H9 (cell line): ENCODE measurements at regions not wholly inside any gene's neighbourhood (a gene's known extent, or its start where the extent isn't known, plus 50 kb on each side); places are given as distances from the start of the nearest gene placed in this dataset.

Experiments used
- DNase-seq: peaks from one replicate; pipeline ENCODE4 v3.0.0-alpha.2; 2017
- H2AFZ ChIP-seq: one replicate; pipeline ENCODE4 v1.6.1; 2013; ENCODE audit warnings: mild to moderate bottlenecking, low read length, control low read depth, moderate library complexity
- H2AK5ac ChIP-seq: 2 replicates; pipeline ENCODE4 v1.6.1; 2013; ENCODE audit warnings: low read length, control low read depth, mixed read lengths; ENCODE audit not compliant: insufficient read length
- H2BK120ac ChIP-seq: one replicate; pipeline ENCODE4 v1.6.1; 2013; ENCODE audit warnings: low read depth, mild to moderate bottlenecking, low read length, control low read depth, inconsistent platforms; ENCODE audit not compliant: poor library complexity, severe bottlenecking
- H2BK12ac ChIP-seq: 2 replicates; pipeline ENCODE4 v1.6.1; 2013; ENCODE audit warnings: low read length, control low read depth, mixed read lengths, low read depth; ENCODE audit not compliant: insufficient read length
- H2BK15ac ChIP-seq: 2 replicates; pipeline ENCODE4 v1.6.1; 2013; ENCODE audit warnings: low read depth, low read length, control low read depth
- H2BK20ac ChIP-seq: one replicate; pipeline ENCODE4 v1.6.1; 2013; ENCODE audit warnings: low read depth, mild to moderate bottlenecking, low read length, control low read depth, inconsistent platforms; ENCODE audit not compliant: poor library complexity, severe bottlenecking
- H2BK5ac ChIP-seq: 2 replicates; pipeline ENCODE4 v1.6.1; 2013; ENCODE audit warnings: low read length, control low read depth, mixed read lengths; ENCODE audit not compliant: insufficient read length
- H3K14ac ChIP-seq: 2 replicates; pipeline ENCODE4 v1.6.1; 2013; ENCODE audit warnings: low read length, control low read depth; ENCODE audit not compliant: insufficient read depth
- H3K18ac ChIP-seq: 2 replicates; pipeline ENCODE4 v1.6.1; 2013; ENCODE audit warnings: low read depth, mild to moderate bottlenecking, mixed read lengths, low read length, control low read depth; ENCODE audit not compliant: insufficient read length
- H3K23ac ChIP-seq: 2 replicates; pipeline ENCODE4 v1.6.1; 2013; ENCODE audit warnings: low read length, control low read depth, mixed read lengths, low read depth; ENCODE audit not compliant: insufficient read length
- H3K23me2 ChIP-seq: 2 replicates; pipeline ENCODE4 v1.6.1; 2013; ENCODE audit warnings: low read depth, mild to moderate bottlenecking, mixed read lengths, low read length, control low read depth; ENCODE audit not compliant: insufficient read length, poor library complexity, severe bottlenecking
- H3K27ac ChIP-seq: 2 replicates; pipeline ENCODE4 v1.5.1; 2013; ENCODE audit warnings: low read length, control low read depth, mixed read lengths, low read depth; ENCODE audit not compliant: insufficient read length
- H3K27me3 ChIP-seq: 2 replicates; pipeline ENCODE4 v1.6.1; 2013; ENCODE audit warnings: low read length, control low read depth, inconsistent platforms; ENCODE audit not compliant: insufficient read depth
- H3K4ac ChIP-seq: 2 replicates; pipeline ENCODE4 v1.6.1; 2013; ENCODE audit warnings: low read depth, mild to moderate bottlenecking, control low read depth, inconsistent platforms, low read length, moderate library complexity
- H3K4me1 ChIP-seq: 2 replicates; pipeline ENCODE4 v1.6.1; 2013; ENCODE audit warnings: low read length, control low read depth, inconsistent platforms; ENCODE audit not compliant: insufficient read depth
- H3K4me2 ChIP-seq: 2 replicates; pipeline ENCODE4 v1.6.1; 2013; ENCODE audit warnings: low read length, control low read depth, mixed read lengths; ENCODE audit not compliant: insufficient read length, insufficient read depth
- H3K56ac ChIP-seq: 2 replicates; pipeline ENCODE4 v1.6.1; 2013; ENCODE audit warnings: low read depth, mild to moderate bottlenecking, mixed read lengths, low read length, control low read depth; ENCODE audit not compliant: insufficient read length
- H3K79me1 ChIP-seq: 2 replicates; pipeline ENCODE4 v1.6.1; 2013; ENCODE audit warnings: low read depth, mild to moderate bottlenecking, moderate library complexity, low read length, control low read depth, inconsistent platforms; ENCODE audit not compliant: insufficient read depth, poor library complexity, severe bottlenecking
- H3K79me2 ChIP-seq: 2 replicates; pipeline ENCODE4 v1.6.1; 2013; ENCODE audit warnings: low read length, control low read depth, inconsistent platforms; ENCODE audit not compliant: insufficient read depth
- H3K9ac ChIP-seq: 2 replicates; pipeline ENCODE4 v1.6.1; 2013; ENCODE audit warnings: low read length, control low read depth, mixed read lengths; ENCODE audit not compliant: insufficient read length; ENCODE audit errors: extremely low read depth
- H3K9me3 ChIP-seq: one replicate; pipeline ENCODE4 v1.6.1; 2013; ENCODE audit warnings: low read depth, low read length, inconsistent platforms; ENCODE audit not compliant: control insufficient read depth
- H3T11ph ChIP-seq: one replicate; pipeline ENCODE4 v1.6.1; 2013; ENCODE audit warnings: mild to moderate bottlenecking, low read length, control low read depth, inconsistent platforms
- H4K20me1 ChIP-seq: one replicate; pipeline ENCODE4 v1.6.1; 2013; ENCODE audit not compliant: control insufficient read depth, insufficient read length, insufficient read depth
- H4K5ac ChIP-seq: 2 replicates; pipeline ENCODE4 v1.6.1; 2013; ENCODE audit warnings: low read depth, mild to moderate bottlenecking, mixed read lengths, low read length, control low read depth; ENCODE audit not compliant: insufficient read length
- H4K8ac ChIP-seq: replicated peaks from 2 replicates; pipeline ENCODE4 v1.6.1; 2013; ENCODE audit warnings: low read length, control low read depth, mixed read lengths, low read depth; ENCODE audit not compliant: insufficient read length
- H4K91ac ChIP-seq: 2 replicates; pipeline ENCODE4 v1.6.1; 2013; ENCODE audit warnings: low read depth, mild to moderate bottlenecking, moderate library complexity, mixed read lengths, low read length, control low read depth; ENCODE audit not compliant: insufficient read length
- H3K27ac Mint-ChIP-seq, 3 experiments: 2 replicates in 2 of 3; 3 replicates in 1 of 3; pipeline ENCODE4 v1.8.0; 2020 to 2021; ENCODE audit warnings: mixed read lengths in 3 of 3, mild to moderate bottlenecking in 1 of 3, moderate library complexity in 1 of 3
- H3K27me3 Mint-ChIP-seq: 2 replicates; pipeline ENCODE4 v1.8.0; 2021; ENCODE audit warnings: low read depth, mild to moderate bottlenecking, moderate library complexity, mixed read lengths
- H3K36me3 Mint-ChIP-seq, 3 experiments: 2 replicates in 2 of 3; 3 replicates in 1 of 3; pipeline ENCODE4 v1.8.0; 2020 to 2021; ENCODE audit warnings: low read depth in 3 of 3, mixed read lengths in 3 of 3; ENCODE audit not compliant: insufficient read depth in 1 of 3
- H3K4me1 Mint-ChIP-seq, 2 experiments: 2 replicates each; pipeline ENCODE4 v1.8.0; 2020; ENCODE audit warnings: mixed read lengths in 2 of 2
- H3K4me3 Mint-ChIP-seq, 2 experiments: 2 replicates in 1 of 2; 3 replicates in 1 of 2; pipeline ENCODE4 v1.8.0; 2020 to 2021; ENCODE audit warnings: mild to moderate bottlenecking in 2 of 2, mixed read lengths in 2 of 2, moderate library complexity in 1 of 2
- H3K9me3 Mint-ChIP-seq, 2 experiments: 2 replicates in 1 of 2; 3 replicates in 1 of 2; pipeline ENCODE4 v1.8.0; 2020; ENCODE audit warnings: mild to moderate bottlenecking in 2 of 2, mixed read lengths in 2 of 2, moderate library complexity in 1 of 2
- whole genome bisulfite sequencing: extraction: QIAGEN DNeasy Blood & Tissue Kit; methylation state at CpG from one replicate; pipeline ENCODE4 v1.1.7; 2013; ENCODE audit warnings: missing lambda C conversion rate, low lambda C conversion rate, mixed read lengths; ENCODE audit not compliant: insufficient read length; ENCODE audit errors: extremely low coverage; 5-methylcytosine and 5-hydroxymethylcytosine counted together
- TF ChIP-seq, protein P1 (sequence below): fragments of 200-600 bp; sonication (generic); conservative IDR thresholded peaks from 3 replicates; pipeline ENCODE4 v1.8.0; 2021; ENCODE audit warnings: antibody characterized with exemption, mild to moderate bottlenecking

DNA sequence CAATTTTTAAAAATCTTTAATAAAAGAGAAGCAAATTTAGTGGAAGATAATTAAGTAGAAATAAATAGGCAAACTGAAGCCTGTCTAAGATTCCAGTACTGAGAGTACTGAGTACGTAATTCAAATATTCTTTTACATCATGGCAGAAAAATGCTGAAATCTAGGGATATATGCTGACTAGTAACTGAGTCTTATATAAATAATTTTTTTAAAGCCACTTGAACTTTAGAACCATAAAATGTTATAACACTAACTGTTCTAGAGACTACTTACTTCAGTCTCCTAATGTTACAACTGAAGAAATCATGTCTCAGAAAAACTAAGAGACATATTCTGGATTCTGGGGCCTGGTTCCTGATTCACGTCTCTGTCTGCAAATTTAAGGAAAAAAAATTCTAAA is 230.6 kb upstream of the PLEKHG7 start:
- Histone ChIP-seq H4K8ac (no peak overlapping the region), H2AFZ (no peak overlapping the region), H3K23ac (no peak overlapping the region), H3K9me3 (no peaks in the 10 kb centered on the region), H3K4me2 (no peak overlapping the region), H3K4me1 (peaks cover 5% of the 10 kb centered on the region), H3K27me3 (no peaks in the 10 kb centered on the region), H3T11ph (no peak overlapping the region), H4K20me1 (no peaks in the 10 kb centered on the region), H2BK12ac (no peak overlapping the region), H2BK5ac (no peak overlapping the region), H3K27ac (no peak overlapping the region), H2BK15ac (no peak overlapping the region), H4K5ac (no peak overlapping the region), H3K79me2 (no peaks in the 10 kb centered on the region), H2BK20ac (no peak overlapping the region), H3K23me2 (no peaks in the 10 kb centered on the region), H3K4ac (no peak overlapping the region), H3K56ac (no peak overlapping the region), H3K14ac (no peak overlapping the region), H2AK5ac (no peak overlapping the region), H3K18ac (no peak overlapping the region), H4K91ac (no peak overlapping the region), H2BK120ac (no peak overlapping the region), H3K79me1 (no peaks in the 10 kb centered on the region), H3K9ac (no peak overlapping the region)
- Mint-ChIP-seq H3K9me3 (peaks cover 0 to 4% of the 10 kb centered on the region in 2 experiments; a peak in 4 of 5 replicates), H3K27me3 (no peaks in the 10 kb centered on the region), H3K27ac (no peak overlapping the region), H3K4me3 (no peak overlapping the region), H3K4me1 (peaks cover 35 to 44% of the 10 kb centered on the region in 2 experiments), H3K36me3 (peaks cover 0 to 12% (median 0%) of the 10 kb centered on the region in 3 experiments; a peak in 3 of 7 replicates)
- DNase-seq: no peak
- TF ChIP-seq, protein P1, sequence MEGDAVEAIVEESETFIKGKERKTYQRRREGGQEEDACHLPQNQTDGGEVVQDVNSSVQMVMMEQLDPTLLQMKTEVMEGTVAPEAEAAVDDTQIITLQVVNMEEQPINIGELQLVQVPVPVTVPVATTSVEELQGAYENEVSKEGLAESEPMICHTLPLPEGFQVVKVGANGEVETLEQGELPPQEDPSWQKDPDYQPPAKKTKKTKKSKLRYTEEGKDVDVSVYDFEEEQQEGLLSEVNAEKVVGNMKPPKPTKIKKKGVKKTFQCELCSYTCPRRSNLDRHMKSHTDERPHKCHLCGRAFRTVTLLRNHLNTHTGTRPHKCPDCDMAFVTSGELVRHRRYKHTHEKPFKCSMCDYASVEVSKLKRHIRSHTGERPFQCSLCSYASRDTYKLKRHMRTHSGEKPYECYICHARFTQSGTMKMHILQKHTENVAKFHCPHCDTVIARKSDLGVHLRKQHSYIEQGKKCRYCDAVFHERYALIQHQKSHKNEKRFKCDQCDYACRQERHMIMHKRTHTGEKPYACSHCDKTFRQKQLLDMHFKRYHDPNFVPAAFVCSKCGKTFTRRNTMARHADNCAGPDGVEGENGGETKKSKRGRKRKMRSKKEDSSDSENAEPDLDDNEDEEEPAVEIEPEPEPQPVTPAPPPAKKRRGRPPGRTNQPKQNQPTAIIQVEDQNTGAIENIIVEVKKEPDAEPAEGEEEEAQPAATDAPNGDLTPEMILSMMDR: no peak
- WGBS: no CpG with 5 or more reads among the region's 2 CpGs
